ENCODE measurements at regions not wholly inside any gene's neighbourhood (a gene's known extent, or its start where the extent isn't known, plus 50 kb on each side); places are given as distances from the start of the nearest gene placed in this dataset.

DNA sequence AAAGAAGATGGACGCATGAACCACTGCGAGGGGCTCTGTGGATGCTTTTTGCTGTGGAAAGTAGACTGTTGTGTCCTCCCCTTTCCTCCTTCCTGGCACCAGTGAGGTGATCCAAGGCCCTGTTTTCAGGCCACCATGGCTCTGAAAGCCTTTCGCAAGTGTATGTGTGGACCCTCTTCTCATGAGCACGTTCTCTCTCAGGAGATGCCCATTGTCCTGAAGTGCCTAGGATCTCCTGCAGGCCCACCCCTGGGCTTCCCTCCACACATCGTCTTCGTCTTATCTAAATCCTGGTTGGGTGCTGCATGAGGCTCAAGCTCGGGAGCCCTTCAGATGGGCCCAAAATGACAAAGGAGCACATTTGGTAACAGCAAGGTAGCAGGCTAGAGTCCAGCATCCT is 188.2 kb downstream of the PTPN20 start:
- TF ChIP-seq CTCF (IDR thresholded peaks at IDR 0.05; ENCODE audit: poor library complexity): no peak
- TF ChIP-seq EZH2 (IDR thresholded peaks at IDR 0.05; ENCODE audit: borderline replicate concordance): no peak
- no peak for TF ChIP-seq EZH2phosphoT487 (IDR thresholded peaks at IDR 0.05; ENCODE audit: low read depth, severe bottlenecking, unreplicated experiment)

Measured in hepatocyte (in vitro differentiated cells).